ENCODE measurements at regions not wholly inside any gene's neighbourhood (a gene's known extent, or its start where the extent isn't known, plus 50 kb on each side); places are given as distances from the start of the nearest gene placed in this dataset.

DNA sequence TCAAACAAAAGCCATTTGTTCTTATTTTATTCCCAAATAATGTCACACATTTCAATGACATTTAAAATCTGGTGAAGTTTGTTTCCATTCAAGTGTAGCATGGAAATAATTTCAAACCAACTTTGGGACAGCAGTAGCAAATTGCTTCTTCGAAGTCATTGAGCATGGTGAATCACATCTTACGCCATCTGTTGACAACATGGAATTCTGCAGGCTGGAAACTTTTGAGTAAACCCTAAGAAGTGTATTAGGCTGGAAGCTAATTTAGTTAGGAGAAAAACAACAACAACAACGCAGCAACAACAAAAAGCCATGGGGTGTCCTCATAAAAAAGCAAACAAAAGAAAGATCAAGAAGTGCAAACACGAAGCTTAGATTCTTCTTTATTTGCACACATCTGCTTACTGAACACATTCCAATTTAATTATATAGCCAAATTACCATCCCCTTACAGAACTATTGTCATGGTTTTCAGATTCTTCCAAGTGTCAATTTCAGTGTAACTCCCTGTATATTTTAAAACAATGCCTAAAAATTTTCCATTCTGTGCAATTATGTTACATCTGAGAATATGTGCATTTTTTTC lies 659.0 kb upstream of the CDH7 start:
- TF ChIP-seq, protein P1, sequence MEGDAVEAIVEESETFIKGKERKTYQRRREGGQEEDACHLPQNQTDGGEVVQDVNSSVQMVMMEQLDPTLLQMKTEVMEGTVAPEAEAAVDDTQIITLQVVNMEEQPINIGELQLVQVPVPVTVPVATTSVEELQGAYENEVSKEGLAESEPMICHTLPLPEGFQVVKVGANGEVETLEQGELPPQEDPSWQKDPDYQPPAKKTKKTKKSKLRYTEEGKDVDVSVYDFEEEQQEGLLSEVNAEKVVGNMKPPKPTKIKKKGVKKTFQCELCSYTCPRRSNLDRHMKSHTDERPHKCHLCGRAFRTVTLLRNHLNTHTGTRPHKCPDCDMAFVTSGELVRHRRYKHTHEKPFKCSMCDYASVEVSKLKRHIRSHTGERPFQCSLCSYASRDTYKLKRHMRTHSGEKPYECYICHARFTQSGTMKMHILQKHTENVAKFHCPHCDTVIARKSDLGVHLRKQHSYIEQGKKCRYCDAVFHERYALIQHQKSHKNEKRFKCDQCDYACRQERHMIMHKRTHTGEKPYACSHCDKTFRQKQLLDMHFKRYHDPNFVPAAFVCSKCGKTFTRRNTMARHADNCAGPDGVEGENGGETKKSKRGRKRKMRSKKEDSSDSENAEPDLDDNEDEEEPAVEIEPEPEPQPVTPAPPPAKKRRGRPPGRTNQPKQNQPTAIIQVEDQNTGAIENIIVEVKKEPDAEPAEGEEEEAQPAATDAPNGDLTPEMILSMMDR (IDR thresholded peaks at IDR 0.05), result peak in 1 of 3 donors; percentile 29
- TF ChIP-seq POLR2A (IDR thresholded peaks at IDR 0.05) (no peak), POLR2AphosphoS5 (IDR thresholded peaks at IDR 0.05) (no peak)
